SHP77 (cell line): ENCODE measurements at regions not wholly inside any gene's neighbourhood (a gene's known extent, or its start where the extent isn't known, plus 50 kb on each side); places are given as distances from the start of the nearest gene placed in this dataset.

Source experiments
- DNase-seq, 2 experiments: peaks; one replicate each; lab custom pipeline; 2025; lab: John Stamatoyannopoulos, UW

- no peak for DNase-seq
These were observed 198.3 kb upstream of the MID1 start for GRCh38 chrX:10818651-10819050.

GRCh38 chrX:10819973-10820372 lies 199.6 kb upstream of the MID1 start:
- DNase-seq = no peak

- DNase-seq = no peak
These were observed 200.9 kb upstream of the MID1 start for GRCh38 chrX:10821293-10821692.

GRCh38 chrX:10828036-10828435 lies 207.7 kb upstream of the MID1 start:
- DNase-seq = no peak

- peak; percentile 55 to 63 for DNase-seq
These were observed 208.3 kb upstream of the MID1 start for GRCh38 chrX:10828640-10829039.

- DNase-seq = peak in 1 of 2 experiments; percentile 13
These were observed 211.5 kb upstream of the MID1 start for GRCh38 chrX:10831716-10832502.

GRCh38 chrX:10833299-10834169 lies 213.1 kb upstream of the MID1 start:
- peak; percentile 37 to 49 for DNase-seq

- no peak for DNase-seq
These were observed 221.2 kb upstream of the MID1 start for GRCh38 chrX:10841579-10841978.

- DNase-seq = no peak
These were observed 222.3 kb upstream of the MID1 start for GRCh38 chrX:10842646-10843045.

GRCh38 chrX:10847333-10847732 lies 226.9 kb upstream of the MID1 start:
- DNase-seq = no peak

- DNase-seq = no peak
These were observed 231.4 kb upstream of the MID1 start for GRCh38 chrX:10851809-10852208.

- DNase-seq = no peak
These were observed 234.2 kb upstream of the MID1 start for GRCh38 chrX:10854594-10854993.

GRCh38 chrX:10855845-10856244 lies 235.5 kb upstream of the MID1 start:
- no peak for DNase-seq

GRCh38 chrX:10856797-10857196 lies 236.4 kb upstream of the MID1 start:
- DNase-seq = no peak

GRCh38 chrX:10859353-10859752 lies 239.0 kb upstream of the MID1 start:
- DNase-seq = no peak

- no peak for DNase-seq
These were observed 235.1 kb upstream of the HCCS start for GRCh38 chrX:10875995-10876394.

GRCh38 chrX:10882484-10882883 lies 228.6 kb upstream of the HCCS start:
- no peak for DNase-seq

- DNase-seq = no peak
These were observed 226.9 kb upstream of the HCCS start for GRCh38 chrX:10884246-10884645.

- DNase-seq = no peak
These were observed 218.4 kb upstream of the HCCS start for GRCh38 chrX:10892621-10893225.

- DNase-seq = no peak
These were observed 217.8 kb upstream of the HCCS start for GRCh38 chrX:10893366-10893765.

GRCh38 chrX:10893976-10894375 lies 217.2 kb upstream of the HCCS start:
- DNase-seq = no peak

GRCh38 chrX:10897768-10898167 lies 213.4 kb upstream of the HCCS start:
- no peak for DNase-seq
